Ectodermal cell (in vitro differentiated cells): ENCODE measurements at regions not wholly inside any gene's neighbourhood (a gene's known extent, or its start where the extent isn't known, plus 50 kb on each side); places are given as distances from the start of the nearest gene placed in this dataset.
"Not testable (repeated sequence)": the region's sequence is repeated elsewhere in the genome, so short reads cannot be mapped to it uniquely, and the experiment has no call there.

Experiments used
- H3K27ac ChIP-seq: 2 replicates; pipeline ENCODE4 v1.7.0; 2013; ENCODE audit warnings: mild to moderate bottlenecking, low read depth, low read length; ENCODE audit not compliant: insufficient read depth, poor library complexity, severe bottlenecking
- H3K27me3 ChIP-seq: 2 replicates; pipeline ENCODE4 v1.7.0; 2013; ENCODE audit warnings: mild to moderate bottlenecking, low read length; ENCODE audit not compliant: insufficient read depth, control insufficient read depth, poor library complexity, severe bottlenecking
- H3K36me3 ChIP-seq: one replicate; pipeline ENCODE4 v1.7.0; 2013; ENCODE audit warnings: low read length; ENCODE audit not compliant: control insufficient read depth, insufficient read depth
- H3K4me1 ChIP-seq: one replicate; pipeline ENCODE4 v1.7.0; 2013; ENCODE audit warnings: low read length; ENCODE audit not compliant: control insufficient read depth, insufficient read depth
- H3K4me3 ChIP-seq: 2 replicates; pipeline ENCODE4 v1.7.0; 2013; ENCODE audit warnings: low read depth, low read length, control low read depth; ENCODE audit not compliant: insufficient read depth
- H3K9me3 ChIP-seq: 2 replicates; pipeline ENCODE4 v1.7.0; 2013; ENCODE audit warnings: mild to moderate bottlenecking, low read length, moderate library complexity; ENCODE audit not compliant: control insufficient read depth
- WGBS, 2 experiments: methylation state at CpG; one replicate each; pipeline ENCODE4 v1.1.7; 2013; ENCODE audit warnings: missing lambda C conversion rate in 2 of 2; 5-methylcytosine and 5-hydroxymethylcytosine counted together

GRCh38 chr9:1927546-1927945 is 87.6 kb upstream of the SMARCA2 start:
- Histone ChIP-seq H3K36me3 (no peaks in the 10 kb centered on the region), H3K27me3 (no peaks in the 10 kb centered on the region), H3K27ac (no peak overlapping the region), H3K4me1 (peaks cover 11% of the 10 kb centered on the region), H3K4me3 (no peak overlapping the region), H3K9me3 (no peaks in the 10 kb centered on the region)
- 80 to 88% methylated on average over 6 of the region's 6 CpGs for WGBS, 2 experiments

GRCh38 chr9:1929134-1929533 is 86.0 kb upstream of the SMARCA2 start:
- Histone ChIP-seq H3K4me1 (peaks cover 11% of the 10 kb centered on the region), H3K4me3 (no peak overlapping the region), H3K27ac (no peak overlapping the region), H3K36me3 (no peaks in the 10 kb centered on the region), H3K27me3 (no peaks in the 10 kb centered on the region), H3K9me3 (no peaks in the 10 kb centered on the region)
- 61% methylated on average over 2 of the region's 2 CpGs; no CpG with 5 or more reads in 1 of the 2 experiments for WGBS, 2 experiments

GRCh38 chr9:1929722-1930244 is 85.4 kb upstream of the SMARCA2 start:
- Histone ChIP-seq H3K36me3 (no peaks in the 10 kb centered on the region), H3K4me1 (peaks cover 11% of the 10 kb centered on the region), H3K9me3 (no peaks in the 10 kb centered on the region), H3K27me3 (no peaks in the 10 kb centered on the region), H3K4me3 (no peak overlapping the region), H3K27ac (no peak overlapping the region)
- WGBS, 2 experiments, result 91 to 95% methylated on average over 5 of the region's 5 CpGs

GRCh38 chr9:1930245-1930736 is 84.9 kb upstream of the SMARCA2 start:
- not testable (repeated sequence) for H3K27me3 ChIP-seq, H3K9me3 ChIP-seq, H3K36me3 ChIP-seq, H3K4me3 ChIP-seq, H3K27ac ChIP-seq
- peaks cover 11% of the 10 kb centered on the region for H3K4me1 ChIP-seq
- 92 to 96% methylated on average over 9 of the region's 9 CpGs for WGBS, 2 experiments

GRCh38 chr9:1938135-1938534 is 77.0 kb upstream of the SMARCA2 start:
- Histone ChIP-seq H3K4me3 (no peak overlapping the region), H3K27me3 (no peaks in the 10 kb centered on the region), H3K27ac (no peak overlapping the region), H3K36me3 (no peaks in the 10 kb centered on the region), H3K4me1 (no peaks in the 10 kb centered on the region), H3K9me3 (no peaks in the 10 kb centered on the region)
- 91 to 98% methylated on average over 1 of the region's 1 CpG for WGBS, 2 experiments

GRCh38 chr9:1938675-1939170 is 76.4 kb upstream of the SMARCA2 start:
- 85 to 92% methylated on average over 2 of the region's 2 CpGs for WGBS, 2 experiments
- Histone ChIP-seq H3K4me1 (no peaks in the 10 kb centered on the region), H3K9me3 (no peaks in the 10 kb centered on the region), H3K27me3 (no peaks in the 10 kb centered on the region), H3K36me3 (no peaks in the 10 kb centered on the region), H3K27ac (no peak overlapping the region), H3K4me3 (no peak overlapping the region)

- Histone ChIP-seq H3K4me1 (no peaks in the 10 kb centered on the region), H3K36me3 (no peaks in the 10 kb centered on the region), H3K27me3 (no peaks in the 10 kb centered on the region), H3K27ac (no peak overlapping the region), H3K4me3 (no peak overlapping the region), H3K9me3 (no peaks in the 10 kb centered on the region)
- 100% methylated on average over 1 of the region's 1 CpG; no CpG with 5 or more reads in 1 of the 2 experiments for WGBS, 2 experiments
Observed at GRCh38 chr9:1939466-1939865, 75.7 kb upstream of the SMARCA2 start.

GRCh38 chr9:1939926-1940368 is 75.2 kb upstream of the SMARCA2 start:
- Histone ChIP-seq H3K4me1 (no peaks in the 10 kb centered on the region), H3K9me3 (no peaks in the 10 kb centered on the region), H3K27ac (no peak overlapping the region), H3K36me3 (no peaks in the 10 kb centered on the region), H3K27me3 (no peaks in the 10 kb centered on the region), H3K4me3 (no peak overlapping the region)
- WGBS, 2 experiments, result 56 to 57% methylated on average over 7 of the region's 7 CpGs

- WGBS, 2 experiments, result 83 to 96% methylated on average over 3 of the region's 3 CpGs
- no peaks in the 10 kb centered on the region for H3K27me3 ChIP-seq
- no peaks in the 10 kb centered on the region for H3K9me3 ChIP-seq
Observed at GRCh38 chr9:1941989-1942388, 73.2 kb upstream of the SMARCA2 start.

GRCh38 chr9:1946526-1947283 is 68.4 kb upstream of the SMARCA2 start:
- Histone ChIP-seq H3K27me3 (no peaks in the 10 kb centered on the region), H3K9me3 (no peaks in the 10 kb centered on the region), H3K4me3 (no peak overlapping the region), H3K36me3 (no peaks in the 10 kb centered on the region), H3K27ac (no peak overlapping the region), H3K4me1 (peaks cover 2% of the 10 kb centered on the region)
- WGBS, 2 experiments, result 94 to 96% methylated on average over 7 of the region's 7 CpGs

More at GRCh38 chr9:1941989-1942388, 73.2 kb upstream of the SMARCA2 start:
- Histone ChIP-seq H3K4me3 (no peak overlapping the region), H3K4me1 (no peaks in the 10 kb centered on the region), H3K27ac (no peak overlapping the region), H3K36me3 (no peaks in the 10 kb centered on the region)
